HG03066 (cell line): ENCODE measurements at regions not wholly inside any gene's neighbourhood (a gene's known extent, or its start where the extent isn't known, plus 50 kb on each side); places are given as distances from the start of the nearest gene placed in this dataset.

Experiments used
- ATAC-seq: cut with Tn5 transposase; IDR thresholded peaks from one replicate; pipeline ENCODE4 v1.9.1; 2021; ENCODE audit warnings: low read depth; ENCODE audit not compliant: unreplicated experiment

DNA sequence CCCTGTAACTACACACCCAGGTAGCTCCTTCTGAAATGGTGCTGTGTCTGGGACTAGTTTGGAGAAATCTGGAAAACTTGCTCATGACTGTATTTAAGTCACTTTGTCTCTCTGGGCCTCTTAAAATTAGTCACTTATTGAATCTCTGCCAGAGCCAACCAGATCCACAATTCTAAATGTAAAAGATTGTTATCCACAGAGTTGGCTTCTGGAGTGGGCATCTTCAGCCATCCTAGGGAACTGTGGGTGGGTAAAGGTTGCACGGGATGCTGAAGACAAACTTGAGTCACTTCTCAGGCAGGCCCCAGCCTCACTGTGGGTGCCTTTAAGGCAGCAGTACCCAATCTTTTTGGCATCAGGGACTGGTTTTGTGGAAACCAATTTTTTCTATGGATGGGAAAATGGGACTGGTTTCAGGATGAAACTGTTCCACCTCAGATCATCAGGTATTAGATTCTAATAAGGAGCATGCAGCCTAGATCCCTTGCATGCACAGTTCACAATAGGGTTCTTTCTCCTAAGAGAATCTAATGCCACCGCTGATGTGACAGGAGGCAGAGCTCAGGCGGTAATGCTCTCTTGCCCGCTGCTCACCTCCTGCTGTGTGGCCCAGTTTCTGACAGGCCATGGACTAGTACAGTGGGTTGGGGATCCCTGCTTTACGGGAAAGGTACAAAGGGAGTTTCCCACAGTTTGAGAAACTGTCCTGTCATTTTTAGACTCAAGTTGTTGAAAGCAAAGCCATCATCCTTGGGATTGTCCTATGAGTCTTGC, 98.3 kb upstream of the SPRED2 start:
- ATAC-seq, result no peak

DNA sequence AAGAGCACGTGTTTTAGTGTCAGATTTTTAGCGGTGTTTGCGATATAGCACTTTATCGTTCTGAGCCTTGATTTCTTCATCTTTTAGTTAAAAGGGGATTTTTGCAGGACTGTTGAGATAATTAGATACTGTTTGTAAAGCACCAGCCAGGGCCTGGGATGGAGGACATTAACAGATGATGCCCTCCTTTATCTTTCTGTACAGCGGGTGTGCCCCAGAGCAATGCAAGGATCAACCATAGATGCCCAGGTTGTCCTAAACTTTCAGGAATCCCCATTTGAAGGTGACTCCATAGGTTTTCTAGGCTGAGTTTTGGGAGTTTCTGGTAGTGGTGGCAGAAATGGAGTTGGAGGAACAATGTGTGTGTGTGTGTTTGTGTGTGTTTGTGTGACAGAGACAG, 97.0 kb upstream of the SPRED2 start:
- no peak for ATAC-seq

DNA sequence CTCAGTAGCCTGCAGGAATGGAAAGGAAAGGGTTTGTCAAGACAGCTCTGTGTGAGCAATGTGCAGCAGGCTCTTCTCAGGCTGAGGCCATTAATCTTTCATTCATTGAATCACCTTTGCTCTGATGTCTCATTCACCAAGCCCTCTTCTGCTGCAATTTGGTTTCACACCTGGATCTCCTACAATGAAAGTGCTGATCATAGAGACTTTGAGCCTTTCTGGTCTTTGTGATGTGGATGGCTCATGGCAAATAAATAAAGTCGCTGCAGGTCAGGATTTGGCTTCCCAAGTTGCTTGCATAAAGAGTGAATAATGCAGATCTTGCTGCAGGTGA, 95.8 kb upstream of the SPRED2 start:
- ATAC-seq, result no peak

DNA sequence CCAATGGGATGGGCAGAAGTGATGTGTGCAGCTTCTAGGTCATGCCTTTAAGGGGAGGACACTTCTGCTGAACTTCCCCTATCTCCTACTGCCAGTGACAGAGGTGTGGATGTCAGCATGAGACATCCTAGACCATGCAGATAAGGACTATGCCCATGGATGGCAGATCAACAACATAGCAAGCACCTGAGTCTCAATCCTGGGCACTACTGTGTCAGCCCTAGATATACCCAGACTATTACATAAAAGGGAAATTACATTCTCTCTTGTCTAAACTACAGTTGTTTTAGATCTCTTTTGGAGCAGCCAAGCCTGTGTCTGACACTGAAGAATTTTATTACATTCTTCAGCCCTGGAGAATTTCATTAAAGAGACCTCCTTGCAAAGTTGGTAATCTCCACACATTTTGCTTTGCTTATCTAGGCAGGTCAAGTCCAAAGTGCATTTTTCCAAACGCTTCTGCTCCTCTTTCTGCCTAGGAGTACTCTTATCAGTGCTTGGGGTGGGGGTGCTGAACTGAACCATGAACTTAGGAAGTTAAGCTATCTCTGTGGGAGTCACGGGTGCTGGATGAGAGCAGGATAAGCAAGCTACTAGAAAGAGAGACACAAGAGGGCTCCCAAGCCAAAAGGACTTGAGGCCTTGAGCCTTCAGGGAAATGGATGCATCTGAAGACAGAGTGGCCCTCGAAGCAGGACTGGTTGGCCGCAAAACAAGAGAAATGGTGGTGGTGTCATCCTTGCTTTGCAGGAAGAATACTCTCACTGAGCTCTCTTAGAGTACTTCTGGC, 95.2 kb upstream of the SPRED2 start:
- no peak for ATAC-seq

DNA sequence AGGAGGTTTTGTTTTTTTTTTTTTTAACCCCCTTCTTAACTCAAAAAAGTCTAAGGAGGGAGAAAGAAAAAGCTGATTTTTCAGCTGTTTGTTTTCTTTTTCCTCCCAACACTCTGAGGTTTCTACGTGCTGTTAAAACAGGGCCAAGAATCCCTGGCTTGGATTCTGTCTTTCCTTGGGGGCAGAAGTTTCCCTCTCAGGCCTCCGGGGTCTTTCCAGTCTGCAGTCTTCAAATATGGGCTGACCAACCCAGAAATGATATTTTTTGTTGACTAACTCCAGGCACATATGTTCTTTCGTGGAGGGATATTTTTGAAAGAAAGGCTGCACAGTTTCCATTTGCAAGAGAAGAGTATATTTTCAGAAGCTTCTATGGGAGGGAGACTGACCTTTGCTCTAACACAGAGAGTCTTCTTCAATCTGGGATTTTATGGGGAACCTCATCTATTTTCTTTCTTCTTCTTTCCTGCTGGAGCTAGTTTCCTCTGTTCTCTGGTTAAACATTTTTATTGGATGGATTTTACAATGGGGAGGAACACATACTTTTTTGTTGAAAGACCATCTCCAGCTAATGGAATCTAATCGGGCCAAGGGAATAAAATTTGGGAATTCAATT, 93.3 kb upstream of the SPRED2 start:
- ATAC-seq, result no peak

DNA sequence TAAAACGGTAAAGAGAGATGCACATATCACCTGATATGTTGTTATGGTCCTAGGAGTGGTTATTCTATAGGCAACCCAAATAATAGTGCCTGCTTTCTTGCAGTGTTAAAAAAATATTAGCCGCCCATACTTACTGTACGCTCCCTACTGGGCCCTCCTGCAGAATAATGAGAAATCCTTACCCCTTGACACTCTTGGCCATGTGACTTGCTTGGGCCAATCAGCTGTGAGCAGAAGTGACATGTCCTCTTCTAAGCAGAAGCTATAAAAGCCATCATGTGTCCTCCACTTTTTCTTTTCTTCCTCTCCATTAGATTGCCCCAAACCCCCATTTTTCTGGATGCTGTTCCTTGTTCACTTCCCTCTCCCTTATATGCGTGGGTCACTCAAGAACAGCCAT, 90.5 kb upstream of the SPRED2 start:
- no peak for ATAC-seq

DNA sequence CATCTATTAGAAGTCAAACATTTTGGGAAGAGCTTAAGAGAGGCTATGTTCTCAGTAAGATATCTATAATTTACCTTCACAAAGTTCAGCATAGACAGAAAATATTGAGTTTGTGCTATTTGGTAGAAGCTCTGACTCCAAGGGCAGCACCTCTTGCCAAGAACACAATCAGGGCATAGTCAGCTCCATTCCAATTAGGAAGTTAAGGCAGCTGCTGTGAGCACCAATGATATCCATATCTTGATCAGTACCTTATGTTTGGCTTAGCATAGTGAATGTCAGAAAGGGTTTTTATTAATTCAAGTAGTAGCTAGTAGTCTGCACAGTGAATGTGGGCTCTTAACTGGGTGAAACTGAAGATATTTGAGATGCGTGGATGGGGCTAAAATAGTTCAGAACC, 86.4 kb upstream of the SPRED2 start:
- no peak for ATAC-seq

DNA sequence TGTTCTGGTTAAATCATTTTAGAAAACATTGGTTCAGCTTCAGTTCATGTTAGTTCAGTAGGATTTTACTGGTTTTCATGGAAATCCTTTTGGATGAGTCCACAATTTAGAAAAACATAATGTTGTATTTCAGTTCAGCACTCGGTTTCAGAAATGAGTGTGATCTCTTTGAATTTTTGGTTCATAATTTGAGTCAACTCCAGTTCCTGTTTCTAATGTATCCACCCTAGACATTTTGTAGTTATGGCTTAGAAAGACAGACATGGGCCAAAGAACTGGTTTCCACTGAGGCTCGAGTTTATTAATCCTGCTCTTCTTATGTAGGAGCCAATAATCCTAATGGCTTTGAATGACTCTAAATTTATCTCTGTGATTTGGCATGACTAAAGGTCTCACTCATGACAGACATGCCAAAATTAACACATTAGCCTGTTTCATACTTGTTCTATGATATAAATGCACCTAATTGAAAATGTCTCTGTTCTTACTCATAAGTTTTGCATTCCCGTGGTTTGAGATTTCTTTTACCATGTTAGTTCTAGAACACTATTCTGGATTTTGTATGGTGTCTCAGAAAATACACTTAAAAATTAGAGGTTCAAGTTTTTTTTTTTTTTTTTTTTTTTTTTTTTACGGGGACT, 82.3 kb upstream of the SPRED2 start:
- no peak for ATAC-seq

DNA sequence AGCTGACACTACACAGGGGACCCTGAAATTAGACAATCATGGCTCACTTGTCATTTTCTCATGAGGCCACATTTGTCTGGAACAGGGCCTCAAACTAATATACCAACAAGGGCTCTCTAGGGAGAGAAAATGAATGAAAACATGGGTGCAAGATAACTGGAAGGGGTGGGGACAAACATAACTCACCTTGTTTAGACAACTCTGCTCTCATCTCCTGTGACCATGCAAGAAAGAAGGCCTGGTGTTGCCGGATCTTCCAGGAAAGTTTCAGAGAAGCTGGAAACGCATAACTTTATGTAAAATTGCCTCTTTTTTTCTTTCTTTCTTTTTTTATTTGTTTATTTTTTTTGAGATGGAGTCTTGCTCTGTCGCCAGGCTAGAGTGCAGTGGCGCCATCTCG, 80.4 kb upstream of the SPRED2 start:
- ATAC-seq, result no peak

DNA sequence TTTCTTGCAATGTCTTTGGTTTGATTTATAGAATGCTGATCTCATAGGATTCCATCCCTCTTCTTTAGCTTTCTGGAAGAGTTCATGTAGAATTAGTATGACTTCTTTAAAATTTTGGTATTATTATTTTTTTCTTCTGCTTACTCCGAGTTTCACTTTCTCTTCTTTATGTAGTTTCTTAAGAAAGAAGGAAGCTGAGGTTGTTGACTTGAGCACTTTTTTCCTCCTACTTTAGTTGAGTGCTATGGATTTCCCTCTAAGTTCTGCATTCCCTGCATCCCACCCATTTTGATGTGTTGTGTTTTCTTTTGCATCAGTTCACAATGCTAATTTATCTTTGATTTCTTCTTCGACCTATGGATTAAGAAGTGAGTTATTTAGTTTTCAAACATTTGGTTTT, 78.9 kb upstream of the SPRED2 start:
- no peak for ATAC-seq

DNA sequence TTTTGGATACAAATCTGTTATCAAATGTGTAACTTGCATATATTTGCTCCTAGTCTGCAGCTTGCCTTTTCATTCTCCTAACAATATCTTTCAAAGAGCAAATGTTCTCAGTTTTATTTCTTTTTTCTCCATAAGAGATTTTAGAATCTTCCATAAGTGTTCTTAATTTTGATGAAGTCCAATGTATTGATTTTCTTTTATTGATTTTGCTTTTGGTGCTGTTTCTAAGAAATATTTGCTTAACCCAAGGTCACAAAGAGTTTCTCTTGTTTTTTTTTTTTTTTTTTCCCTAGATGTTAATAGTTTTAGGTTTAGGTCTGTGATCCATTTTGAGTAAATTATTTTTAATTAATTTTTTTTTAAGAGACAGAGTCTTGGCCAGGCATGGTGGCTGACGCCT, 75.8 kb upstream of the SPRED2 start:
- no peak for ATAC-seq

DNA sequence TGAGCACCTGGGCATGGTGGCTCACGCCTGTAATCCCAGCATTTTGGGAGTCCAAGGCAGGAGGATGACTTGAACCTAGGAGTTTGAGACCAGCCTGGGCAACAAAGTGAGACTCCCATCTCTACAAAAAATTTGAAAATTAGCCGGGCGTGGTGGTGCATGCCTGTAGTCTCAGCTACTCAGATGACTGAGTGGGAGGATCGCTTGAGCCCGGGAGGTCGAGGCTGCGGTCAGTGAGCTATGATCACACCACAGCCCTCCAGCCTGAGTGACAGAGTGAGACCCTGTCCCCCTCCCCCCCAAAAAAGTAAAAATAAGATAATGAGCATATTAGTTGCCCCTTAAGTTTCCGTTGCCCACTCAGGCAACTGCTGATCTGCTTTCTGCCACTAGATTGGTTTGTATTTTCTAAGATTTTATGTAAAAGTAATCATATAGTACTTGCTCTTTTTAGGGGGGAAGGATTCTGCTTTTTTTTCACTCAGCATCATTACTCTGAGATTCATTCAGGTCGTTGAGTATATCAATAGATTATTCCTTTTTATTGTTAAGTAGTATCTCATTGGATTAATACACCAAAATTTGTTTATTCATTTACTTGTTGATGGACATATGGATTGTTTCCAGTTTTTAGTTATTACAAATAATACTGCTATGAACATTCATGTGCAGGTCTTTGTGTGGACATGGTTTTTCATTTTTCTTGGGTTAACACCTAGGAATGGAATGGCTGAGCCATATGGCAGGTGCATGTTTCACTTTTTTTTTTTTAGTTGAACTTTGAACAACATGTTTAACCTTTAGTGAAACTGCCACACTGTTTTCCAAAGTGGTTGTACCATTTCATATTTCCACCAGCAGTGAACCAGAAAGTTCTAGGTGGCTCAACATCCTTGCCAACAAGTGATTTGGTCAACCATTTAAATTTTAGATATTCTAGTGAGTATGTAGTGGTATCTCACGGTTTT, 75.0 kb upstream of the SPRED2 start:
- no peak for ATAC-seq

DNA sequence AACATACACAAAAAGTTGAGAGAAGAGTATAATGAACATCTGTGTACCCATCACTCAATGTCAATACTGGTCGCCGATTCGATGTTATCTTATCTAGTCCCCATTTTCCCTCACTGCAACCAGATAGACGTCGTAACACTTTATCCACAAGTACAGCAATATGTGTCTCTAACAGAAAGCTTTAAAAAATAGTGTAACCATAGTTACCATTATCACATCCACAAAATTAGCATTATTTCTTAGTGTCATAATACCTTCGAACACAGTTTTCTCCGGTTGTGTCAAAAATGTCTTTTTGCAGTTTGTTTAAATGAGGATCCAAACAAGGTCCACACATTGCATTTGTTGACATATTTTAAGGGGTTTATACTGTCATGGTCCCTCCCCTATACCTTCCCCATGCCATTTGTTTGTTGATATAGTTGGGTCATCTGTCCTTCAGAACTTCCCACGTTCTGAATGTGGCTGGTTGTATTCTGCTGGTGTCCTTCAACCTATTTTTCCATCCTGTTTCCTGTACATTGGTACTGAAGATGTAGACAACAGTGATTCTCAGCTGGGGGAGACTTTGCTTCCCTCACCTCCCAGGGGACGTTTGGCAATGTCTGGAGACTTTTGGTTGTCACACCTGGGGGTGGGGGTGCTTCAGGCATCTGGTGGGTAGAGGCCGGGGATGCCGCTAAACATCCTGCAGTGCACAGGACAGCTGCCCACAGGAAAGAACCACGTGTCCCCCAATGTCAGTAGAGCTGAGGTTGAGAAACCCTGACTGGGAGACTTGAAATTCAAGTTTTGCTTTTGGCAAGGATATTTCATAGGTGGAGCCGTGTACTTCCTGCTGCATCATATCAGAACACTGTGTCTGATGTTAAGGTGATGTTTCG, 72.7 kb upstream of the SPRED2 start:
- no peak for ATAC-seq

DNA sequence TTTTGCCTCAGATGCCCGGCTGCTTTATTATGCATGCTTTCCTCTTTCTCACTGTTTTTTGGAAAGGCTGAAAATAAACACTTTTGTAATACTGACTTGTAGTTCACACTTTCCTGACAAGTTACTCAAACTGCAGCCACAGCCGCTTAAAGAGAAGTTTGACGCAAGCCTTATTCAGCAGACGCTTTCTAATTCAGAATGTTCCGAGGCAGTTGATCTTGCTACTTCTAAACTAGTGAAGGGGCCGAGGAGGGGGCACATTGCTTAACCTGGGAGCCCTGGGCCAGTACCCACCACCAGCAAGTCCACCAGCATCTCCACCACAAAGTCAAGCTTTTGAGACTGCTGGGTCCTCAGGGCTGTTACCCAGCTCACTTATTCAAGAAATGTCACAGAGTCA, 71.8 kb upstream of the SPRED2 start:
- no peak for ATAC-seq

DNA sequence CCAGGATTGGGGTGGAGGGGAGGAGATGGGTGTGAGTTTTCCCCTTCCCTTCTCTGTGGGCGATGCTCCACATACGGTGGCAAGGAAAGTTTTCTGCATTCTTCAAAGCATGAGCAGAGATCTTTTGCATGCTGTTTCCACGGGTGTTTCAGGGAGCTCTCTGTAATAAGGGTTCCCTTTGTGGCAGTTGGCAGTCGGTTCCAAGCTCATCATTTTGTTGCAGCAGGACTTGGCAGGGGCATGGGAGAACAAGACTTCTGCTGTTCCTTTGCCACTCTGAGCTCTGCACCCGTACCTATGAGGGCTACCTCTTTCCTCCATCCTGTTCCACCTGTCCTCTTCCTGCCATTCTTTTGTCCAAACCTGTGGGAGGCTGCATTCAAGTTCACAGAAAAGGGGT, 71.3 kb upstream of the SPRED2 start:
- no peak for ATAC-seq

DNA sequence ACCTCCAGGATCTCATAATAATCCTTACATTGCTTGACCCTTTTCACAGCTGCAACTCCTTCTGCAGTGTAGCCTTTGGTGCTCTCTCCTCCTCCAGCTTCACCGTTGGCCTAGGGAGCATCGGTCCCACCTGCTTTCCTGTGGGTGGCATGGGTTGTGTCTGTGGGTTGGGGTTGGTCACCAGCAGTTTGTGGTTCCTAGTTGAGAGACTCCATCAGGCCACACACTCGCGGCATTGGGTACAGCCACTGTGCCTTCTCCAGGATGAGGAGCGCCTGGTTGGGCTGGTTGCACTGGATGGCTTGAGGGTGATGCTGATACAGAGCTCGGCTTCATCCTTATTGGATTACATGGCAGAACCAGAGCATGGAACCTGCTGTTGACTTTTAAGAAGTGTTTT, 69.4 kb upstream of the SPRED2 start:
- ATAC-seq, result no peak

DNA sequence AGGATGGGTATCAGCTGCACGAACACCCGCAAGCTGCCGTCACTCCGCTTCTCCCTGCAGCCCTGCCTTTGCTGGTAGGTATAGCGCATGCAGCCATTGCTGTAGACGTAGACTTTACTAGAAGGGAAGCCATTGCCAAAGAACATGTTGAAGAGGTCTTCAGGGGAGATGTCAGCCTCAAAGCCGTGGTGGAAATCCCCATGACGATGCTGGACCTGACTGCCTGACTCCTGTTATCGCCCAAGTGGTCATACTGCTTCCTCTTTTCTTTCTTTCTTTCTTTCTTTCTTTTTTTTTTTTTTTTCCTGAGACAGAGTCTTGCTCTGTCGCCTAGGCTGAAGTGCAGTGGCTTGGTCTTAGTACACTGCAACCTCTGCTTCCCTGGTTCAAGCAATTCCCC, 68.7 kb upstream of the SPRED2 start:
- ATAC-seq, result no peak

DNA sequence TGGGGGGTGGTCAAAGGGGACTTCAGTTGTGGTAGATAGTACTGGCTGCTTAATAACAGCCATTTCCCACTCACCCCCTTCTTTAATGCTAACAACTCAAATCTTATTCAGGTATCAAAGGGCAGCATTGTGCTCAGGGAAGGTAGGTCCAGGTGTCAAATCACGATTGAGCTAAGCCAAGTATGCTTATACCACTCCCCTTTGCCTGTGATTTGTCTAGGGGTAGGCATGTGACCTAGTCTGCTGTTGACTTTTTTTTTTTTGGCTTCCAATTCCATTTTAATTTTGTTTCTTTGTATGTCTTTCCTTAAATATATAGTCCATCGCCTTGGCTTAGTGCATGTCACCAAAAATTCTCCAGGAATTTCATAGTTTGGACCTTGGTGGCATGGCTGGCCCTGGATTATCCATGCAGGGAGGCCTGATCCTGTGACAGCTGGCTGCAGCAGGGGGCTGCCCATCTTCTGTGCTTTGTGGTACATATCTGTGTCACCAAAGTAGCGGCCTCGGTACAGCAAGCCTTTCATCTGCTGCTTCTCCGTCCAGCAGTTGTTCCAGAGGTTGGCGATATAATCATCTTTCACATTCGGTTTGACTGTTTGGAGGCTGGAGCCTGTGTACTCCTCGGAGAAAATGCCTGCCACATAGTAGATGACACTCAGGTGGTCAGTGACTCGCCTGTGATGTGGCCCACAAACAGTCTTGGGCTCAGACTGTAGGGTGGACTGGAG, 68.1 kb upstream of the SPRED2 start:
- ATAC-seq, result no peak

DNA sequence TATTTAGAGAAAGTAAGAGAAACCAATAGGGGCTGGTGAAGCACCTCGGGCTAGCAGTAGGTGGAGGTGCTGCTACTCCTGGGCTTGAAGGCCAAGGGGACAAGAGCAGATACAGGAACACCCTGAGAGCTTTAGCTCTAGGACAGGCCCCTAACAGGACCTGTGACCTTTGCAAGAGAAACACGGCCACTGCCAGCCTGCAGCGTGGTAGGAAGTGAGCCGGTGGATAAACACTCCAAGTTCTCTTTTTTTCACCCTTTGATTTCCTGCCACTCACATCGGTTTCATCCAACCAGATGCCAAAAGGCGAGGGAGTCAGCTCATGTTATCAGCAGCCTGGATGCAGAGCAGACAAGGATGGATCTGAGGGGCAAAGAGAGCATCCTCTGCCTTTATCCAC, 66.8 kb upstream of the SPRED2 start:
- ATAC-seq, result no peak
